SKM-1 (cell line): ENCODE measurements at regions not wholly inside any gene's neighbourhood (a gene's known extent, or its start where the extent isn't known, plus 50 kb on each side); places are given as distances from the start of the nearest gene placed in this dataset.

Source experiments
- DNase-seq: peaks from one replicate; lab custom pipeline; 2025; ENCODE audit not compliant: unreplicated experiment; lab: John Stamatoyannopoulos, UW

GRCh38 chr12:124445826-124446225 lies 121.6 kb downstream of the NCOR2 start:
- no peak for DNase-seq

GRCh38 chr12:124445121-124445718 lies 122.2 kb downstream of the NCOR2 start:
- DNase-seq, result no peak

- no peak for DNase-seq
These were observed 123.3 kb downstream of the NCOR2 start for GRCh38 chr12:124443931-124444712.

- no peak for DNase-seq
These were observed 124.5 kb downstream of the NCOR2 start for GRCh38 chr12:124442772-124443445.

GRCh38 chr12:124442281-124442680 lies 125.1 kb downstream of the NCOR2 start:
- DNase-seq, result no peak

GRCh38 chr12:124441443-124442194 lies 125.8 kb downstream of the NCOR2 start:
- DNase-seq, result no peak

- no peak for DNase-seq
These were observed 126.5 kb downstream of the NCOR2 start for GRCh38 chr12:124440841-124441381.

- no peak for DNase-seq
These were observed 127.3 kb downstream of the NCOR2 start for GRCh38 chr12:124440031-124440626.

- no peak for DNase-seq
These were observed 128.9 kb downstream of the NCOR2 start for GRCh38 chr12:124438437-124439056.

GRCh38 chr12:124437617-124438436 lies 129.6 kb downstream of the NCOR2 start:
- no peak for DNase-seq

GRCh38 chr12:124437121-124437520 lies 130.3 kb downstream of the NCOR2 start:
- DNase-seq, result no peak

- no peak for DNase-seq
These were observed 131.0 kb downstream of the NCOR2 start for GRCh38 chr12:124436366-124436765.

GRCh38 chr12:124435806-124436345 lies 131.5 kb downstream of the NCOR2 start:
- no peak for DNase-seq

- DNase-seq, result no peak
These were observed 132.2 kb downstream of the NCOR2 start for GRCh38 chr12:124434951-124435805.

- no peak for DNase-seq
These were observed 133.1 kb downstream of the NCOR2 start for GRCh38 chr12:124434354-124434753.

- DNase-seq, result no peak
These were observed 133.5 kb downstream of the NCOR2 start for GRCh38 chr12:124433879-124434278.

GRCh38 chr12:124433147-124433874 lies 134.1 kb downstream of the NCOR2 start:
- DNase-seq, result no peak

GRCh38 chr12:124432376-124432775 lies 135.0 kb downstream of the NCOR2 start:
- DNase-seq, result no peak
